Panc1 (cell line): ENCODE measurements at regions not wholly inside any gene's neighbourhood (a gene's known extent, or its start where the extent isn't known, plus 50 kb on each side); places are given as distances from the start of the nearest gene placed in this dataset.

Experiments used
- POLR2AphosphoS5 ChIP-seq: IDR thresholded peaks from 2 replicates; pipeline ENCODE4 v1.6.1; 2012; ENCODE audit warnings: mild to moderate bottlenecking, low read depth, low read length, moderate library complexity
- SIN3A ChIP-seq: IDR thresholded peaks from 2 replicates; pipeline ENCODE4 v1.6.1; 2012; ENCODE audit warnings: low read depth, mild to moderate bottlenecking, low read length, moderate library complexity, borderline replicate concordance; ENCODE audit not compliant: insufficient read depth
- TCF7L2 ChIP-seq: IDR thresholded peaks from 2 replicates; pipeline ENCODE4 v1.6.1; 2011; ENCODE audit warnings: mild to moderate bottlenecking, low read depth, low read length, inconsistent platforms
- TF ChIP-seq, protein P1 (sequence below): fragments of 450-650 bp; IDR thresholded peaks from 2 replicates; pipeline ENCODE4 v1.5.1; 2017; ENCODE audit warnings: mild to moderate bottlenecking
- TF ChIP-seq, protein P2 (sequence below), 2 experiments: IDR thresholded peaks; 2 replicates each; pipeline ENCODE4 v1.6.1; 2011 to 2012; ENCODE audit warnings: low read depth in 2 of 2, control low read depth in 1 of 2, low read length in 1 of 2, mild to moderate bottlenecking in 1 of 2, moderate library complexity in 1 of 2; ENCODE audit not compliant: insufficient read depth in 1 of 2

DNA sequence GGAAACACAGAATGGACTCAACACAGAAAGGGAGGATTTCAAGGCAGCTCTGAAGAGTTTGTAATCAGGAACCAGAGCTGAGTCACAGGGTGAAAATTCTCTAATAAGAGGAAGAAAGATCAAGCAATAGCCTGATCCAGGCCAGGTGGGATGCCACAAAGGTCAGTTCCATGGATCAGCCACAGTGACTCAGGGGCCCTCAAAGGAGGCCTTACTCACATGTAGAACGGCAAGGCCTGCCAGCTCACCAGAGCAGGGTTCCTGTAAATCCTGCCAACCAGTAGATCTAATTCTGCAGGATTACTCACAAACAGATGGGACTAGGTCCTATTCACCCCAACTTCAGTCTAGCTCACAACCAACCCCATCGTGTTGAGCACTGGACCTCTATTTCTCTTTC is 78.3 kb upstream of the PPP2R3A start:
- TF ChIP-seq, protein P1, sequence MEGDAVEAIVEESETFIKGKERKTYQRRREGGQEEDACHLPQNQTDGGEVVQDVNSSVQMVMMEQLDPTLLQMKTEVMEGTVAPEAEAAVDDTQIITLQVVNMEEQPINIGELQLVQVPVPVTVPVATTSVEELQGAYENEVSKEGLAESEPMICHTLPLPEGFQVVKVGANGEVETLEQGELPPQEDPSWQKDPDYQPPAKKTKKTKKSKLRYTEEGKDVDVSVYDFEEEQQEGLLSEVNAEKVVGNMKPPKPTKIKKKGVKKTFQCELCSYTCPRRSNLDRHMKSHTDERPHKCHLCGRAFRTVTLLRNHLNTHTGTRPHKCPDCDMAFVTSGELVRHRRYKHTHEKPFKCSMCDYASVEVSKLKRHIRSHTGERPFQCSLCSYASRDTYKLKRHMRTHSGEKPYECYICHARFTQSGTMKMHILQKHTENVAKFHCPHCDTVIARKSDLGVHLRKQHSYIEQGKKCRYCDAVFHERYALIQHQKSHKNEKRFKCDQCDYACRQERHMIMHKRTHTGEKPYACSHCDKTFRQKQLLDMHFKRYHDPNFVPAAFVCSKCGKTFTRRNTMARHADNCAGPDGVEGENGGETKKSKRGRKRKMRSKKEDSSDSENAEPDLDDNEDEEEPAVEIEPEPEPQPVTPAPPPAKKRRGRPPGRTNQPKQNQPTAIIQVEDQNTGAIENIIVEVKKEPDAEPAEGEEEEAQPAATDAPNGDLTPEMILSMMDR = no peak
- TF ChIP-seq POLR2AphosphoS5 (no peak), TCF7L2 (no peak), SIN3A (no peak)
- TF ChIP-seq, protein P2, sequence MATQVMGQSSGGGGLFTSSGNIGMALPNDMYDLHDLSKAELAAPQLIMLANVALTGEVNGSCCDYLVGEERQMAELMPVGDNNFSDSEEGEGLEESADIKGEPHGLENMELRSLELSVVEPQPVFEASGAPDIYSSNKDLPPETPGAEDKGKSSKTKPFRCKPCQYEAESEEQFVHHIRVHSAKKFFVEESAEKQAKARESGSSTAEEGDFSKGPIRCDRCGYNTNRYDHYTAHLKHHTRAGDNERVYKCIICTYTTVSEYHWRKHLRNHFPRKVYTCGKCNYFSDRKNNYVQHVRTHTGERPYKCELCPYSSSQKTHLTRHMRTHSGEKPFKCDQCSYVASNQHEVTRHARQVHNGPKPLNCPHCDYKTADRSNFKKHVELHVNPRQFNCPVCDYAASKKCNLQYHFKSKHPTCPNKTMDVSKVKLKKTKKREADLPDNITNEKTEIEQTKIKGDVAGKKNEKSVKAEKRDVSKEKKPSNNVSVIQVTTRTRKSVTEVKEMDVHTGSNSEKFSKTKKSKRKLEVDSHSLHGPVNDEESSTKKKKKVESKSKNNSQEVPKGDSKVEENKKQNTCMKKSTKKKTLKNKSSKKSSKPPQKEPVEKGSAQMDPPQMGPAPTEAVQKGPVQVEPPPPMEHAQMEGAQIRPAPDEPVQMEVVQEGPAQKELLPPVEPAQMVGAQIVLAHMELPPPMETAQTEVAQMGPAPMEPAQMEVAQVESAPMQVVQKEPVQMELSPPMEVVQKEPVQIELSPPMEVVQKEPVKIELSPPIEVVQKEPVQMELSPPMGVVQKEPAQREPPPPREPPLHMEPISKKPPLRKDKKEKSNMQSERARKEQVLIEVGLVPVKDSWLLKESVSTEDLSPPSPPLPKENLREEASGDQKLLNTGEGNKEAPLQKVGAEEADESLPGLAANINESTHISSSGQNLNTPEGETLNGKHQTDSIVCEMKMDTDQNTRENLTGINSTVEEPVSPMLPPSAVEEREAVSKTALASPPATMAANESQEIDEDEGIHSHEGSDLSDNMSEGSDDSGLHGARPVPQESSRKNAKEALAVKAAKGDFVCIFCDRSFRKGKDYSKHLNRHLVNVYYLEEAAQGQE (IDR thresholded peaks at IDR 0.05; ENCODE audit: insufficient read depth in 1 of 2, low read depth in 2 of 2, low read length in 1 of 2) = no peak
